ENCODE measurements at regions not wholly inside any gene's neighbourhood (a gene's known extent, or its start where the extent isn't known, plus 50 kb on each side); places are given as distances from the start of the nearest gene placed in this dataset.

DNA sequence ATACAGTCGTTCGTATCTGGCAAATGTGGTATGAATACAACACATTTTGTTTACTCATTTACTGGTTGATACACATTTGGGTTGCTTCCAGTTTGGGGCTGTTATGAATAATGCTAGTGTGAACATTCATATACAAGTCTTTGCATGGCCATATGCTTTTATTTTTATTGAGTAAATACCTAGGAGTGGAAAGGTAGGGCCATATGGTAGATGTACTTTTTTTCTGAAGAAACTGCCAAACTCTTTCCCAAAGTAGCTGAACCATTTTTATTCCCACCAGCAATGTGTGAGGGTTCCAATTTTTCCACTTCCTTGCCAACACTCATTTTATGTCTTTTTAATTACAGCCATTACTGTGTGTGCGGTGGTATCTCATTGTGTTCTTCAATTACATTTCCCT lies 496.2 kb upstream of the NRXN1 start:
- H2AFZ ChIP-seq (ENCODE audit: low read length) = no peak overlapping the region
- H3K27ac ChIP-seq (ENCODE audit: low read length) = no peak overlapping the region
- H3K4me1 ChIP-seq (ENCODE audit: low read length) = no peaks in the 10 kb centered on the region
- H3K9me2 ChIP-seq (replicated peaks; ENCODE audit: insufficient read depth, low read length) = no peaks in the 10 kb centered on the region
- no peaks in the 10 kb centered on the region for H4K20me1 ChIP-seq (ENCODE audit: insufficient read depth, low read length)
- H3F3A ChIP-seq (ENCODE audit: insufficient read depth, low read length) = no peaks in the 10 kb centered on the region
- H3K4me3 ChIP-seq (ENCODE audit: low read length) = no peak overlapping the region
- no peaks in the 10 kb centered on the region for H3K36me3 ChIP-seq (replicated peaks; ENCODE audit: insufficient read depth, low read length)
- H3K9ac ChIP-seq (ENCODE audit: low read length) = no peak overlapping the region
- TF ChIP-seq EZH2 (optimal IDR thresholded peaks at IDR 0.05; ENCODE audit: low read depth, low read length) (no peak), EZH2phosphoT487 (IDR thresholded peaks at IDR 0.05; ENCODE audit: low read length) (no peak)
- TF ChIP-seq, protein P1, sequence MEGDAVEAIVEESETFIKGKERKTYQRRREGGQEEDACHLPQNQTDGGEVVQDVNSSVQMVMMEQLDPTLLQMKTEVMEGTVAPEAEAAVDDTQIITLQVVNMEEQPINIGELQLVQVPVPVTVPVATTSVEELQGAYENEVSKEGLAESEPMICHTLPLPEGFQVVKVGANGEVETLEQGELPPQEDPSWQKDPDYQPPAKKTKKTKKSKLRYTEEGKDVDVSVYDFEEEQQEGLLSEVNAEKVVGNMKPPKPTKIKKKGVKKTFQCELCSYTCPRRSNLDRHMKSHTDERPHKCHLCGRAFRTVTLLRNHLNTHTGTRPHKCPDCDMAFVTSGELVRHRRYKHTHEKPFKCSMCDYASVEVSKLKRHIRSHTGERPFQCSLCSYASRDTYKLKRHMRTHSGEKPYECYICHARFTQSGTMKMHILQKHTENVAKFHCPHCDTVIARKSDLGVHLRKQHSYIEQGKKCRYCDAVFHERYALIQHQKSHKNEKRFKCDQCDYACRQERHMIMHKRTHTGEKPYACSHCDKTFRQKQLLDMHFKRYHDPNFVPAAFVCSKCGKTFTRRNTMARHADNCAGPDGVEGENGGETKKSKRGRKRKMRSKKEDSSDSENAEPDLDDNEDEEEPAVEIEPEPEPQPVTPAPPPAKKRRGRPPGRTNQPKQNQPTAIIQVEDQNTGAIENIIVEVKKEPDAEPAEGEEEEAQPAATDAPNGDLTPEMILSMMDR (IDR thresholded peaks at IDR 0.05; ENCODE audit: low read length) = no peak
- no peak overlapping the region for H3K4me2 ChIP-seq (ENCODE audit: low read depth, low read length)
- no peaks in the 10 kb centered on the region for H3K9me3 ChIP-seq (replicated peaks; ENCODE audit: insufficient read depth, low read length)
- DNase-seq = no peak
- no peaks in the 10 kb centered on the region for H3K27me3 ChIP-seq (replicated peaks; ENCODE audit: insufficient read depth, low read length)
- H3K79me2 ChIP-seq (ENCODE audit: low read length) = no peaks in the 10 kb centered on the region

DNA sequence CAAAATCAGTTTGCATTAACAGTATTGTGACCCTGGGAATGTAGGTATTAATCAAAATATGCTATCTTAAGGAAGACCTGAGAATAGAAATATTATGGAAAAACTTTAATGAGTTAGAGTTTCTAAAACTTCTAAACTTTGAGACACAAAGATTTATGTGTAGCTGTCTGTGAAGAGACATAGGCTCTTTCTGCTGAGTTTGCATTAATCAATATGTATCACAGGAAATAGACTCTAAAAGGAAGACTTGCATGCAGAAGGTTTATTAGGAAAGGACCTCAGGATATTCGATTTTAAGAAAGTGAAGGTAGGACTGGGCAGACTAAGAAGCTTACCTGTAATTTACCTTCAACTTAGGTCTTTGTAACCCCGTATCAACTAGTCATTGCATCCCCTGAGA lies 494.8 kb upstream of the NRXN1 start:
- Histone ChIP-seq H3K79me2 (ENCODE audit: low read length) (no peaks in the 10 kb centered on the region), H3K9ac (ENCODE audit: low read length) (no peak overlapping the region), H3F3A (ENCODE audit: insufficient read depth, low read length) (no peaks in the 10 kb centered on the region), H3K4me3 (ENCODE audit: low read length) (no peak overlapping the region), H3K9me2 (replicated peaks; ENCODE audit: insufficient read depth, low read length) (no peaks in the 10 kb centered on the region), H3K27me3 (replicated peaks; ENCODE audit: insufficient read depth, low read length) (no peaks in the 10 kb centered on the region), H3K4me1 (ENCODE audit: low read length) (no peaks in the 10 kb centered on the region), H3K27ac (ENCODE audit: low read length) (no peak overlapping the region), H2AFZ (ENCODE audit: low read length) (no peak overlapping the region), H4K20me1 (ENCODE audit: insufficient read depth, low read length) (no peaks in the 10 kb centered on the region), H3K9me3 (replicated peaks; ENCODE audit: insufficient read depth, low read length) (no peaks in the 10 kb centered on the region), H3K4me2 (ENCODE audit: low read depth, low read length) (no peak overlapping the region), H3K36me3 (replicated peaks; ENCODE audit: insufficient read depth, low read length) (no peaks in the 10 kb centered on the region)
- TF ChIP-seq EZH2phosphoT487 (IDR thresholded peaks at IDR 0.05; ENCODE audit: low read length) (no peak), EZH2 (optimal IDR thresholded peaks at IDR 0.05; ENCODE audit: low read depth, low read length) (no peak)
- TF ChIP-seq, protein P1 (IDR thresholded peaks at IDR 0.05; ENCODE audit: low read length) = no peak
- DNase-seq = no peak

DNA sequence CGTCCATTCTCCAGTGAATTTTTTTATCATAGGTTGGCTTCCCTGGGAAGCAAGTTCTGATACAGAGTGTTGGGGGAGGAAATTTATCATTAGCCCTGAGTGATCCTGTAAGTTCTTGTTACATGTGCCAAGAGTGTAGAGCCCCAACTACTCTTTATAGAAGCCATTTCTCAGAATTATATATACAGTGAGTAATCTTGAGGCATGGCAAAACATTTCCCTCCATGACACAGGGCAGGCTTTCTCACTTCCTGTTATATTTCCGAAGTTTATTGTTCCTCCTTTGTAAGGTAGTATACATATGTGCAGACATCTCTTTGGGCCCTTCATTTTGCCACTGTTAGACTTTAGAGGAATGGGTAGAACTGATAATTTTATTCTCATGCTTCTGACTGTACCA lies 484.7 kb upstream of the NRXN1 start:
- H3F3A ChIP-seq (ENCODE audit: insufficient read depth, low read length) = peaks cover 8% of the 10 kb centered on the region
- TF ChIP-seq, protein P1 (IDR thresholded peaks at IDR 0.05; ENCODE audit: low read length) = no peak
- TF ChIP-seq EZH2phosphoT487 (IDR thresholded peaks at IDR 0.05; ENCODE audit: low read length) (no peak), EZH2 (optimal IDR thresholded peaks at IDR 0.05; ENCODE audit: low read depth, low read length) (no peak)
- H3K9ac ChIP-seq (ENCODE audit: low read length) = no peak overlapping the region
- H3K36me3 ChIP-seq (replicated peaks; ENCODE audit: insufficient read depth, low read length) = no peaks in the 10 kb centered on the region
- no peaks in the 10 kb centered on the region for H3K79me2 ChIP-seq (ENCODE audit: low read length)
- H3K27ac ChIP-seq (ENCODE audit: low read length) = no peak overlapping the region
- H3K4me1 ChIP-seq (ENCODE audit: low read length) = peaks cover 14% of the 10 kb centered on the region
- H3K9me2 ChIP-seq (replicated peaks; ENCODE audit: insufficient read depth, low read length) = no peaks in the 10 kb centered on the region
- no peak overlapping the region for H3K4me2 ChIP-seq (ENCODE audit: low read depth, low read length)
- DNase-seq = no peak
- H3K27me3 ChIP-seq (replicated peaks; ENCODE audit: insufficient read depth, low read length) = no peaks in the 10 kb centered on the region
- no peaks in the 10 kb centered on the region for H3K9me3 ChIP-seq (replicated peaks; ENCODE audit: insufficient read depth, low read length)
- H4K20me1 ChIP-seq (ENCODE audit: insufficient read depth, low read length) = no peaks in the 10 kb centered on the region
- no peak overlapping the region for H3K4me3 ChIP-seq (ENCODE audit: low read length)
- H2AFZ ChIP-seq (ENCODE audit: low read length) = no peak overlapping the region
